ENCODE measurements at regions not wholly inside any gene's neighbourhood (a gene's known extent, or its start where the extent isn't known, plus 50 kb on each side); places are given as distances from the start of the nearest gene placed in this dataset.

DNA sequence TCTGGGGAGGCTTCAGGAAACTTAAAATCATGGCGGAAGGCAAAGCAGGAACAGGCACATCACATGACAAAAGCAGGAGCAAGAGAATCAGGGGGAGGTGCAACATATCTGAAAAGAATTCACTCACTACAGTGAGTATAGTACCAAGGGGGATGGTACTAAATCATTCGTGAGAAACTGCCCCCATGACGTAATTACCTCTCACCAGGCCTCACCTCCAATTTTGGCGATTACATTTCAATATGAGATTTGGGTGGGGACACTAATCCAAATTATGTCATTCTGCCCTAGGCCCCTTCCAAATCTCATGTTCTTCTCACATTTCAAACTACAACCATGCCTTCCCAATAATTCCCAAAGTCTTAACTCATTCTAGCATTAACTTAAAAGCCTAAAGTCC is 740.8 kb upstream of the SOX11 start:
- TF ChIP-seq EZH2 (IDR thresholded peaks at IDR 0.05; ENCODE audit: insufficient read depth, poor library complexity, severe bottlenecking), result no peak
- TF ChIP-seq EZH2phosphoT487 (IDR thresholded peaks at IDR 0.05; ENCODE audit: insufficient read depth, low read depth), result no peak

Measured in GM23248 (cell line).